ENCODE measurements at regions not wholly inside any gene's neighbourhood (a gene's known extent, or its start where the extent isn't known, plus 50 kb on each side); places are given as distances from the start of the nearest gene placed in this dataset.

GRCh38 chr5:90173299-90174030 lies 236.1 kb downstream of the CETN3 start:
- TF ChIP-seq POLR2AphosphoS5 (IDR thresholded peaks at IDR 0.05; ENCODE audit: insufficient read depth in 1 of 2, low read depth in 1 of 2) = no peak
- no peak for TF ChIP-seq CTCF (IDR thresholded peaks at IDR 0.05)
